GM12864 (cell line): ENCODE measurements at regions not wholly inside any gene's neighbourhood (a gene's known extent, or its start where the extent isn't known, plus 50 kb on each side); places are given as distances from the start of the nearest gene placed in this dataset.
A peak's percentile ranks its signal among the peaks of the same experiment; 100 is the strongest.

Source experiments
- DNase-seq: peaks from one replicate; pipeline ENCODE4 v3.0.0-alpha.2; 2011; ENCODE audit warnings: low read depth
- H3K4me3 ChIP-seq: 2 replicates; pipeline ENCODE4 v1.5.1; 2011; ENCODE audit warnings: mild to moderate bottlenecking, low read depth, low read length, control low read depth
- TF ChIP-seq, protein P1 (sequence below): IDR thresholded peaks from 2 replicates; pipeline ENCODE4 v1.5.1; 2011; ENCODE audit warnings: low read depth, mild to moderate bottlenecking, moderate library complexity, low read length, control low read depth, inconsistent platforms; ENCODE audit errors: missing control alignments

DNA sequence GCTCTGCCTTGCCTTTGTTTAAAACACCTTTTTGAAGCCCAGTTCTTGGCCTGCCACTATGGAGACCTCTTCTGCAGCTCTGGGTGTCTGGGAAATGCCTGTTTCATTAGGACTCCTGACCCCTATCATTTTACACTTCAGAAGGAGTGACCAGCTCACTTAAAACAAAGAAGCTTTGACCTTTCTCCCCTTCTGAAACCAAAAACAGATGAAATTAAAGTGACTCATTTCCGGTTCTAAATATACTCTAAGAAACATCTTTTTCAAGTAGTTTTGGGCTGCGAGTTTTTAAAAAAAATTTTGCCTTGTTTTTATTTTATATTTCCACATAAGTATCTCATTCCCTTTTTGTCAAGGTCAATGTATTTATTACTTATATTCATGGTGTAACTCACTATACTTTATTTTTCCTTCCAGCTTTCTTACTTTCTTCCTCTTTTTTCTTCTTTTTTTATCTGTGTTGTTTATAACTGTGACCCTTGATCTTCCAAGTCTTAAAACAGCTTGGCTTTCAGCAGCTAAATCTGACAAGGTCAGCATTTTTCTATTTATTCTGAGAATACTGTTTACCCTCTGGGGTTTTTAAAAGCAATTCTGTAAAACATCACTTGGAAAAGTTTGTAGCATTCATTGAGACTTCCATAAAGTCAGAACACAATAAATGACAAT is 672.9 kb downstream of the NR2F1-AS1 start:
- peak; percentile 1 for DNase-seq
- H3K4me3 ChIP-seq: no peak overlapping the region
- TF ChIP-seq, protein P1, sequence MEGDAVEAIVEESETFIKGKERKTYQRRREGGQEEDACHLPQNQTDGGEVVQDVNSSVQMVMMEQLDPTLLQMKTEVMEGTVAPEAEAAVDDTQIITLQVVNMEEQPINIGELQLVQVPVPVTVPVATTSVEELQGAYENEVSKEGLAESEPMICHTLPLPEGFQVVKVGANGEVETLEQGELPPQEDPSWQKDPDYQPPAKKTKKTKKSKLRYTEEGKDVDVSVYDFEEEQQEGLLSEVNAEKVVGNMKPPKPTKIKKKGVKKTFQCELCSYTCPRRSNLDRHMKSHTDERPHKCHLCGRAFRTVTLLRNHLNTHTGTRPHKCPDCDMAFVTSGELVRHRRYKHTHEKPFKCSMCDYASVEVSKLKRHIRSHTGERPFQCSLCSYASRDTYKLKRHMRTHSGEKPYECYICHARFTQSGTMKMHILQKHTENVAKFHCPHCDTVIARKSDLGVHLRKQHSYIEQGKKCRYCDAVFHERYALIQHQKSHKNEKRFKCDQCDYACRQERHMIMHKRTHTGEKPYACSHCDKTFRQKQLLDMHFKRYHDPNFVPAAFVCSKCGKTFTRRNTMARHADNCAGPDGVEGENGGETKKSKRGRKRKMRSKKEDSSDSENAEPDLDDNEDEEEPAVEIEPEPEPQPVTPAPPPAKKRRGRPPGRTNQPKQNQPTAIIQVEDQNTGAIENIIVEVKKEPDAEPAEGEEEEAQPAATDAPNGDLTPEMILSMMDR: no peak

DNA sequence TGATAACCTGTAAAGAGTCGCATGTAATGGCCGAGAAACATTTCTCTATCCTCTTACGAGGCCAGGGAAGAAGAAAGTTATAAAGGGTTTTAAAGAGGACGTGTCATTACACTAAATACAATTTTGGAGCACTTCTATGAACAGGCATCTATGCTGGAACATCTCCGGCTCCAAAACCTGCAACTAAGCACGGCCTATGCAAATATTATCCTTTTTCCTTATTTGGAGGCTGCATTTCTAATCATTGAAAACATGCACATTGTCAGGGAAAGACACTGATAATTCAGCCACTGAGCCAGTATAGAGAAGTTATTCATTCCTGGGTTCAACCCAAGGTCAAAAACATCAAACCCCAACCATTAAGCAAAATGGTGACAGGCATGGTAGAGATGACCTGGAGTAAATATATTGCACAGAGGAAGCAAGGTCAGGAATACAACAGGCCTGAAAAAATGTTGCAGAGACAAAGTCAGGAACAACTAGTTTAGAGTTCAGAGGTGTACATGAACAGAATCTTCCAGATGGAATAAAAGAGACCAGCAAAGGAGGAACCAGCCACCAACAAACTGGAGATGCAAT is 674.1 kb downstream of the NR2F1-AS1 start:
- H3K4me3 ChIP-seq: no peak overlapping the region
- DNase-seq: no peak
- TF ChIP-seq, protein P1: no peak

DNA sequence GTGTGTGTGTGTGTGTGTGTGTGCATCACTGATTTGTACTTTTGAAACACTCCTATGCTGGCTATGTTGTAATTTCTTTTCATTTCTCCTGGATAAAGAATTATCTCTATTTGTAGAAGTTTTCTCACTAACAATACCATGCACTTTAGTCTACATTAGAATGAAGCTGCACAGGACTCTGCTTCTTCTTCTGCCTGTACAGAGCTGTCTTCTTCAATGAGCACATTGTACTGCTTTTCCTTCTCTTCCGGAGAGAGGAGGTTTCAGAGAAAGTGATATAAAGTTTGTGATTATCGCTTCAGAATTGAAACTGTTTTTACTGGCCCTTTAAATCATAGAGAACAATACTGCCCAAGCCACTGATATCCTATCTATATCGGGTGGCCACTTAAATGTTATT is 677.0 kb downstream of the NR2F1-AS1 start:
- no peak for DNase-seq
- H3K4me3 ChIP-seq: no peak overlapping the region
- TF ChIP-seq, protein P1: no peak

DNA sequence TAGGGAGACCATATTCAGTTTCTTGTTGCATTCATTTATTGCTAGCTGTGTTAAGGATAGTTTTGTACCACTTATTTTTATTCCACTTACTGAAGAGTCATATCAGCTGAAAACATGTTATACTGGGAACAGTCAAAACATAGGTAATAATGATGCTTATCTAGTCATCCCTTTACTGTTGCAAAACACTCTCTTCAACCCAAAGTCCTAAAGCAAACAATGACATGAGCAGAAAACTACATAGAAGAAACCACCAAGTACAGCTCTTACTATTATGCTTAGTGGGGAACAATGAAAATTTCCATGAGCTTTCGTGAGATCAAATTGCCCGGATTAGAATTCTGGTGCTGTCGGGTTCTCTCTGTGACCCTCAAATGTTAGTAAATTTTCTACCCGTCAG is 681.4 kb downstream of the NR2F1-AS1 start:
- TF ChIP-seq, protein P1: no peak
- no peak for DNase-seq
- H3K4me3 ChIP-seq: no peak overlapping the region

DNA sequence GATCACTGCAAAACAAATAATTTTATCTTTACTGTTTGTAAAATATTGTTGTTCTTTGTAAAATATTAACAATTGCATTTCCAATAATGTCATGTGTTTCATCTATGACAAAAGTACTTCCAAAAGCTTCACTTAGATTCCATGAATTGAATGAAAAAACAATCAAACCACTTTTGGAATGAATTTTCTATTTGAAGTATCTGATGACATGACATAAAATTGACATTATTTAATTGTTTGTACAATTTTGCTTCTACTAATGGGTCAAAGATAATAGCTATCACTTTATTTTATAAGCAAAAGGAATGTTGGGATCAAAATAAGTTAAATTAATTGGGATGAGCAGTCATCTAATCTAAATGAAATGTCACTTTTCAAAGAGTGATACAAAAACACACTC is 684.3 kb downstream of the NR2F1-AS1 start:
- DNase-seq: no peak
- TF ChIP-seq, protein P1: no peak
- H3K4me3 ChIP-seq: no peak overlapping the region

DNA sequence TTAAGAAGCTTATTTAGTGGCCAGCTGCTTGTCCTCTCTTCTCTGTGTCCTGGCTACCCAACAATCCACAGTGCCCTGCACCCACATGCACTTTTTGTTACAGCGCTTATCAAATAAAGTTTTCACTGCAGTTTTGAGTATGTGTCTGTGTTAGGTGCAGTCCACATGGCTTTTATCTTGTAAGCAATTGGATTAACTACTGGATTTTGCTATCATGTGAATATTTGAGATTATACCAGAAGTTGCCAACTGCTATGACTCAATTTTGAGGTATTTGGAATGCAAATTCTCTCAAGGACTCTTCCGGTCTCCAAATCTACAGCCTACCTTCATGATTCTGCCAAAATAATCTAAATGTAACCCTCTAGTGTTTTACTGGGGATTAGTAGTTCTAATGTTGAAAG is 690.2 kb downstream of the NR2F1-AS1 start:
- no peak for DNase-seq
- TF ChIP-seq, protein P1: no peak
- H3K4me3 ChIP-seq: no peak overlapping the region

DNA sequence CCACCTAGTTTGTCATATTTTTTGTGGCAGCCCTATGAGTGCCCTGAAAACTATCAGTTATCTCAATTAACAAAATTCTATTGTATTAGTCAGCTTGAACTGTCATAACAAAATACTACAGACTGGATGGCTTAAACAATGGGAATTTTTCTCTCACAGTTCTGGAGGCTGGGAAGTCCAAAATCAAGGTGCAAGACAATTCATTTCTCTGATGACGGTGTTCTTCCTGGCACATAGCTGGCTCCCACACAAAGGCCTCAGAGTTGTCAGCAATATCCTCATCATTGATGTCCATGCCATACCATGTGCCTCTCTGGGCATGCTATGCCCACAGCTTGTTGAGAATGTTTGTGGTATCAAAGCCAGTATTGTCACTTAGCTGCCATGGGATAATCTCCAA is 691.9 kb downstream of the NR2F1-AS1 start:
- TF ChIP-seq, protein P1: no peak
- no peak overlapping the region for H3K4me3 ChIP-seq
- no peak for DNase-seq
